Activated naive CD4-positive, alpha-beta T cell treated with anti-CD3 and anti-CD28 coated beads, Interleukin-2, amount 50 U/mL, for 72 hours (primary cell): ENCODE measurements at regions not wholly inside any gene's neighbourhood (a gene's known extent, or its start where the extent isn't known, plus 50 kb on each side); places are given as distances from the start of the nearest gene placed in this dataset.

Experiments
- ATAC-seq, 2 donors: fragments of 150-1000 bp; cut with Tn5 transposase; 2 replicates each; pipeline ENCODE4 v1.10.0; 2021; ENCODE audit warnings: mild to moderate bottlenecking in 2 of 2, moderate library complexity in 2 of 2
- DNase-seq, 2 donors: peaks; one replicate each; pipeline ENCODE4 v3.0.0; 2021 to 2022; ENCODE audit warnings: low spot score in 2 of 2
- H3K27ac Mint-ChIP-seq, 2 donors: one replicate each; pipeline ENCODE4 v1.8.0; 2022; ENCODE audit warnings: mild to moderate bottlenecking in 2 of 2, mixed read lengths in 2 of 2
- H3K36me3 Mint-ChIP-seq, 2 donors: one replicate each; pipeline ENCODE4 v1.8.0; 2022; ENCODE audit warnings: mixed read lengths in 2 of 2
- H3K9me3 Mint-ChIP-seq, 2 donors: one replicate each; pipeline ENCODE4 v1.8.0; 2022; ENCODE audit warnings: mixed read lengths in 2 of 2

DNA sequence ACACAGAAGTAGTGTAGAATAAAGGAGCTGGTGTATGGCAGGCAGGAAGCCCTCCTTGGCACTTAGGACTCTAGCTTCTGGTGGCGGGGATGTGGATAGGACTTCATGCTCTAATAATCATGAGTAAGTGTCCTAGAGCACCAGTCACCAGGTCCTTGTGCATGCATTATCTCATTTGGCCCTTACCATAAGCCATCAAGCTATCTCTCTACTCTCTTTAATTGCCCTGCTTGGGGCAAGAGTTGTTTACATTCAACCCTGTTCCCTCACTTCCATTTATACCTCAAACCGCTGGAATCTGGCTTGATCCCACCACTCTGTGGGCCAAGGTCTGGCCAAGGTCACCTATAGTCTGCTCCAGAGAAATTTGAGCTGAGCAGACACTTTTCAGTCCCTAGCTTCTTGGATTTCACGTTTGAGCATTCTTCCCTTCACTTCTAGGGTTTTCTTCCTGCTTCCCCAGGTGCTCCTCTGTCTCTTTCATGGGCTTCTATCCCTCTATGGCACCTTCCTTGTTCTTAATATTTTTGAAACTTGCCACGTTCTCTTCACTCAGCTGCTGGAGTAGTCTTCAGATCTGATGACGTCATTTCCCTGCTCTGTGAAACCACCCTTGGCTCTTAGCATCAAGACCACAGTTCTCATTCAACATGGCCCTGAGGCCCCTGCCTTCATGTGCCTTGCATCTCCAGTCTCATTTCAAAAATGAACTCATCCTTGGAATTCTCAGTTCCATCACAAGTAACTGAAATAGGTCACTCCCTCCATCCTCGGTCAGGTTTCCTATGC lies 94.9 kb upstream of the GATA6 start:
- peaks cover 3 to 9% of the 10 kb centered on the region in 2 donors for H3K9me3 Mint-ChIP-seq
- H3K27ac Mint-ChIP-seq = no peak overlapping the region
- ATAC-seq = no peak
- DNase-seq = no peak
- H3K36me3 Mint-ChIP-seq = no peaks in the 10 kb centered on the region

DNA sequence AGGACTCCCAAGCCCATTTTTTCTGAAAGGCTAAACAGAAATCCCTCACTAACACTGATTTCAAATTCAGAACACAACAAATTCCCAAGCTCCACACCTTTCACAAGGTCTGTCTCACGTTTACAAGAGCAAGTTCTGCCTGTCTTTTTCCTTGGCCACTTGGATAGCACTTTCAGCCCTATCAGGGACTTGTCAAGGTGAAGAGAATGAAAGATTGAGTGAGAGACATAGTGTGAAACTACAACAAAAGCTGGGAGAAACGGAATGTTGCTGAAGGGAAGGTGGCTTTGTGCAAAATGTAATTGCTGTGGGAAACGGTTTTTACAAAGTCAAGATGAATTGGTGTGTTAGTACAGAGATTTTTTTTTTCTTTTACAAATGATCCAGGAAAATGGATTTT lies 89.4 kb upstream of the GATA6 start:
- Mint-ChIP-seq H3K9me3 (peaks cover 0 to 9% of the 10 kb centered on the region in 2 donors), H3K27ac (no peak overlapping the region), H3K36me3 (no peaks in the 10 kb centered on the region)
- ATAC-seq (no peak), DNase-seq (no peak)

- Mint-ChIP-seq H3K36me3 (no peaks in the 10 kb centered on the region), H3K9me3 (peaks cover 0 to 5% of the 10 kb centered on the region in 2 donors), H3K27ac (no peak overlapping the region)
- ATAC-seq = no peak
- DNase-seq = no peak
These were observed 87.0 kb upstream of the GATA6 start for GRCh38 chr18:22082408-22082807.

- H3K9me3 Mint-ChIP-seq = peaks cover 0 to 5% of the 10 kb centered on the region in 2 donors
- no peak for DNase-seq
- no peak for ATAC-seq
- no peaks in the 10 kb centered on the region for H3K36me3 Mint-ChIP-seq
- no peak overlapping the region for H3K27ac Mint-ChIP-seq
These were observed 84.8 kb upstream of the GATA6 start for GRCh38 chr18:22084547-22084946.

DNA sequence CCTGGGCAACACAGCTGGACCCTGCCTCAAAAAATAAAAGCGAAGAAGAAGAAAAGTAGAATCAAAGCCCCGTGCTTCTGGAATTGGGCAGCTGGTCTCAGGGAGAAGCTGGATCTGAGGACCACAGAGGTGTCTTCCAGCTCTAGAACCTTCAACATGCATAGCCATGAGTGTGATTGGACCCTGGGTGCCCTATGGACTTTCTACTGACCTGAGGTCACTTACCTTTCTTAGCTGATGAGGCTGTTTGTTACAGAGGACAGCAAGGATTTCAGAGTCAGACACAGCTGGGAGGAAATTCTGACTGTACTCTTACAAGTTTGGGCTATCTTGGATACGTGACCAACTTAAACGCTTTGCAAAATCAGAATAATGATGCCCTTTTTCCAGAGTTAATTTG lies 82.4 kb upstream of the GATA6 start:
- Mint-ChIP-seq H3K36me3 (no peaks in the 10 kb centered on the region), H3K9me3 (no peaks in the 10 kb centered on the region)
- DNase-seq = no peak

GRCh38 chr18:22088029-22088428 lies 81.4 kb upstream of the GATA6 start:
- ATAC-seq (no peak), DNase-seq (no peak)
- Mint-ChIP-seq H3K27ac (no peak overlapping the region), H3K9me3 (no peaks in the 10 kb centered on the region), H3K36me3 (no peaks in the 10 kb centered on the region)

More for the DNA sequence above, 82.4 kb upstream of the GATA6 start:
- ATAC-seq = no peak
- no peak overlapping the region for H3K27ac Mint-ChIP-seq

DNA sequence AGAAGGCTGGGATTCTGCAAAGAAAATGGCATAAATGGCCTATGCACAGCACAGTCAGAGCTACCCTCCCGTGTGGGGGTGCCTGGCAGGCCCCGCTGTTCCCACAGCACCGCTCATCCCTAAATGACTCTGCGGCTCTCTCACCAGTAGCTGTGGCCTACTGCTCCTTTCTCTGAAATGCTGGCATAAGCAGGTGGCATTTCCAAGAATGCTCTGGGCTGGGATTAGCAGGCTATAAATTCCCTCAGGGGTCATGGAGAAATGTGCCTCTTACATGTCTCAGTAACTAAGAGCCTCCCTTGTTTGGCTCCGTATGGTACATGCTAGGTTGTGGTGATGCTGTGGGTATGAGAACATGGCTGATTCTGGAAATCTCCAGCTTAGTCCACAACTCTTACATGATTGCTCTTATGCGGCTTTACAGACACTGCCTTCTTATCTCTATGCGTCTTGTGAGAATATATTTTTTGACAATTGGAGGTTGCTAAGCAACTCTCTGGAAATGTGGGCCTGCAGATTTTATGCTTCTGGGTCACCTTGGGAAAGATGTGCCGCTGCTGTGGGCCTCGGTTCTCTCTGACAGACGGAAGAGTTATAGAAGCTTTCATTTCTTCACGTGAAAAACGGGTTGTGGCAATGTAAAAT lies 80.3 kb upstream of the GATA6 start:
- Mint-ChIP-seq H3K27ac (no peak overlapping the region), H3K9me3 (no peaks in the 10 kb centered on the region), H3K36me3 (no peaks in the 10 kb centered on the region)
- ATAC-seq (no peak), DNase-seq (no peak)

DNA sequence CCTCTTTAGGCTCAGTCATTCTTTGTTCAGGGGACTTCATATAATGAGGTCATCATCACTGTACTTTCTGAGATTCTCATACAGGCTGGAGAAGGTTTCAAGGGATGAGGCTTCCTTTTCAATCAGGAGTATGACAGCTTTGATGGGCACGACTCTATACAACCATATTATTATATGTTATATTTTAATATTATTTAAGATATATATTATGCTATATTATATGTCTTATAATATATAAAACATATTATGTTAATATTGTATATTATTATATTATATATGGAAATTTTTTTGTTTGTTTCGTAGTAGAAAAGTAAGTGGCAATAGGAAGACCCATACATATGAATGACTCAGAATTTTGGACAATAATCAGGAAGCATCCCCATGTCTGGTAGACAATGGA lies 78.0 kb upstream of the GATA6 start:
- ATAC-seq = no peak
- H3K9me3 Mint-ChIP-seq = no peaks in the 10 kb centered on the region
- DNase-seq = no peak
- no peak overlapping the region for H3K27ac Mint-ChIP-seq
- no peaks in the 10 kb centered on the region for H3K36me3 Mint-ChIP-seq

DNA sequence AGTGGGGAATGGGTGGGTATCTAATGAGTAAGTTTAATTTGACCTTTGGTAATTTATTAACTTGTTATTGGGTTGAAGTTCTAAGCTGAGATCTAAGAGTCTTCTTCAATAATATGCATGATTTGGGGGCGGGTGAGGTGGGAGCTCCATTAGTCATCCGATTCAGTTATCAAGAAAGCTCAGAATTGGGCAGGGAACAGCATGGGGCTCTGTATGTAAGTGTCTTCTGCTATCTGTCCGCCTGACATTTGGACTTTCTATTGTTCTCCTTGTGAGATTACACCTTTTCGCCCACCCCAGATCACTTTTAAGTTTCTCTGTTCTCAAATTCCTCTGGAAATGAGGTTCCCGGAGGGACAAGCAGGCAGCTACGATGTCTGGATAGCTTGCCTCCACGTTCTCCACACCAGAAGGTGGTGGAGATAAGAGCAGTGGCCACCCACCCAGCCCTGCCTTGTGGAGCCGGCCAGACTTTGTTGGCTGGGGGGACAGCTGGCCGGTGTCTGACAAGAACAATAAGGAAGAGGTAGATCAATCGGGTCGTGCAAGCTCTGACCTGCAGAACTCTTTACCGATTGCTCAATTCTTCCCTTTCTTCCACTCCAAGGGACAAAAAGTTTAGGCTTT lies 75.5 kb upstream of the GATA6 start:
- Mint-ChIP-seq H3K36me3 (no peaks in the 10 kb centered on the region), H3K27ac (no peak overlapping the region), H3K9me3 (no peaks in the 10 kb centered on the region)
- ATAC-seq (no peak), DNase-seq (no peak)

DNA sequence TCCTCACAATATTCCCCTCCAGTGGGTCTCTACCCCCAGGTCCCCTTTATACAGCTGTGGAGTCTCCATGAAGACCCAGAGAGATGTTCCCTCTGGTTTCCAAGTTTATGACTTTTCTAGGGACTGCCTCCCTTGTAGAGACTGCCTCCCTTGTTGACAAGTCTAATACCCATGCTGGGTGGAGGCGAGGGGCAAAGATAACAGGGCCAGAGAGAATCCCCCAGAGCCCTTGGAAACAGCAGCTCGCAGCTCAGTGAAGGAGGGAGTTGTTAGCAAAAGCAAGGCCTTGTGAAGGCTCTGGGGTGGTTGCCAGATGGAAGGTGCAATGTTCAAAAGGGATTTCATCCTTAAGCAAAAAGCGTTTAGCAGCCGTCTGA lies 75.0 kb upstream of the GATA6 start:
- Mint-ChIP-seq H3K9me3 (no peaks in the 10 kb centered on the region), H3K36me3 (no peaks in the 10 kb centered on the region), H3K27ac (no peak overlapping the region)
- ATAC-seq = no peak
- DNase-seq = no peak

DNA sequence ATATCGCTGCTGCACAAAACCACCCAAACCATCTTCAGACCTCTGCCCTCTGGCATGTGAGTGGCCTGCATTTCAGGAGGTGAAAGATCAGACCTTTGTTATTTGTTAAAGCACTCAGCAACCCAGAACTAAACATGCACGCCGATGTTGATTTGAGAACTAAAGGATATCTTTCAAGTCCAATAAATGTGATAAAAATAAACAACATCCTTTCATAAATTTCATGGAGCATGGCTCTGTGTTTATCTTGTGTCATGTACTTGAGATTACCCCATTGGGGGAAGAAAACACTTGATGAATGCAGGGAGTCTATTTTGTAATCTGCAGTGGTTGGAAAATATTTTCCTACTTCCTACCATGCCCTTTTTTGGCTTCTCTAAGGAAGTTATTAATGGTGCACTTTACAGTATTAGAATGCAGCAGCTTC lies 70.8 kb upstream of the GATA6 start:
- DNase-seq (no peak), ATAC-seq (no peak)
- Mint-ChIP-seq H3K9me3 (peaks cover 0 to 5% of the 10 kb centered on the region in 2 donors), H3K27ac (no peak overlapping the region), H3K36me3 (peaks cover 0 to 6% of the 10 kb centered on the region in 2 donors)

DNA sequence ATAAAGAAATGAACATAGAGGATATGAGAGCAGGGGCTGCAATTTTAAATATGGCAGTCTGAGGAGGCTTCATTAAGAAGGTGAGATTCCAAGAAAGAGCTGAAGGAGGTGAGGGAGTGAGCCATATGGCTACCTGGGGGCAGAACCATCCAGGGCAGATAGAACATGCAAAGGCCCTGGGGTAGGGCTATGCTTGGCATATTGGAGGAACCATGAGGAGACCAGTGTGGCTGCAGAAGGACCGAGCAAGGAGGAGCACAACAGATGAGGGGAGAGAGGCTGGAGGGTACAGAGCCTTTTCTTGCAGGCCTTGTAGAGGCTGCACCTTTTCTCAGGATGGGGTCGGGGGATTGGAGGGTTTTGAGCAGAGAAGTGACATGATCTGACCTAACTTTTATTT lies 69.5 kb upstream of the GATA6 start:
- peaks cover 0 to 5% of the 10 kb centered on the region in 2 donors for H3K9me3 Mint-ChIP-seq
- no peak for ATAC-seq
- DNase-seq = no peak
- H3K36me3 Mint-ChIP-seq = peaks cover 0 to 6% of the 10 kb centered on the region in 2 donors
- no peak overlapping the region for H3K27ac Mint-ChIP-seq

- Mint-ChIP-seq H3K36me3 (peaks cover 0 to 6% of the 10 kb centered on the region in 2 donors), H3K9me3 (peaks cover 0 to 5% of the 10 kb centered on the region in 2 donors), H3K27ac (no peak overlapping the region)
- no peak for DNase-seq
- ATAC-seq = no peak
These were observed 67.7 kb upstream of the GATA6 start for GRCh38 chr18:22101731-22102130.

DNA sequence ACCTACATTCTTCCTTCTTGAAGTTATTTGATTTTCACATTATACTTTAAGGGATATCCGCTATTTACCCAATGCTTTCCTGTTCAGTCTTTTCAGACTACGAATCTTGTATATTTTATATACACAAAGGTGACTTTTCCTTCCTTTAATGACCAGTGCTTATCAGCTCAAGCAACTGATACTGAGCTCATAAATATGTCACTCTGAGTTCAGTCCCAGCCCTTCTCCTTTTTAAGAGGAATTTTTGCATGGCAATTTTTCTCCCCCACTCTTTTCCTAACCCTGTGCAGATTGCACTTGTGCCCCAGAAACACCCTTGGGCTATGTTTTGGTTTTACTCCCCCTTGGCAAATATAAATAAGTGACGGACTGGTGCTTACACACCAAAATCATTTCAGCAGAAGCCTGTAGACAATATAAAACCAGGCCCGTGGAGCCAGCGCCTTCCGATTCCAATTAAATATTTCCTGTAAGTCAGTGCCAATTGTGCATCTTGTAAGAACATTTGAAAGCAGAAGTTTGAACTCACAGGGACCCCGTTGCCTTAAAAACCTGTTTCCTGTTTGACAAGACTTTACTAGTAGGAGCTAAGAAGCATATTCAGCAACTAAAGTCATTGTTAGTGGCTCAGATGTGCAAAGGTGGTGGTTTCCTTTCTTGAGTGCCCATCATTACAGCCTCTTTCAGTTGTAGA lies 66.3 kb upstream of the GATA6 start:
- H3K9me3 Mint-ChIP-seq = peaks cover 0 to 5% of the 10 kb centered on the region in 2 donors
- DNase-seq (no peak), ATAC-seq (no peak)
- H3K36me3 Mint-ChIP-seq = peaks cover 0 to 6% of the 10 kb centered on the region in 2 donors
- H3K27ac Mint-ChIP-seq = no peak overlapping the region

- Mint-ChIP-seq H3K27ac (no peak overlapping the region), H3K36me3 (peaks cover 0 to 6% of the 10 kb centered on the region in 2 donors), H3K9me3 (peaks cover 0 to 5% of the 10 kb centered on the region in 2 donors)
- no peak for ATAC-seq
- no peak for DNase-seq
These were observed 65.8 kb upstream of the GATA6 start for GRCh38 chr18:22103647-22104031.

GRCh38 chr18:22106536-22107292 lies 62.7 kb upstream of the GATA6 start:
- Mint-ChIP-seq H3K36me3 (no peaks in the 10 kb centered on the region), H3K27ac (no peak overlapping the region), H3K9me3 (no peaks in the 10 kb centered on the region)
- DNase-seq = no peak
- no peak for ATAC-seq
